Omental fat pad (tissue), 3 donors: ENCODE measurements at regions not wholly inside any gene's neighbourhood (a gene's known extent, or its start where the extent isn't known, plus 50 kb on each side); places are given as distances from the start of the nearest gene placed in this dataset.

Experiments used
- ATAC-seq: fragments of 150-250 bp; one replicate; pipeline ENCODE4 v1.9.1; 2016; ENCODE audit warnings: mild to moderate bottlenecking, moderate library complexity; ENCODE audit not compliant: low FRiP score
- DNase-seq: peaks from one replicate; pipeline ENCODE4 v3.0.0-alpha.2; 2019; ENCODE audit warnings: low spot score
- TF ChIP-seq, protein P1 (sequence below), 3 donors: fragments of 450-650 bp; IDR thresholded peaks; one replicate each; pipeline ENCODE4 v1.5.1; 2016 to 2017; ENCODE audit warnings: antibody characterized with exemption in 3 of 3, mild to moderate bottlenecking in 3 of 3, moderate library complexity in 2 of 3

DNA sequence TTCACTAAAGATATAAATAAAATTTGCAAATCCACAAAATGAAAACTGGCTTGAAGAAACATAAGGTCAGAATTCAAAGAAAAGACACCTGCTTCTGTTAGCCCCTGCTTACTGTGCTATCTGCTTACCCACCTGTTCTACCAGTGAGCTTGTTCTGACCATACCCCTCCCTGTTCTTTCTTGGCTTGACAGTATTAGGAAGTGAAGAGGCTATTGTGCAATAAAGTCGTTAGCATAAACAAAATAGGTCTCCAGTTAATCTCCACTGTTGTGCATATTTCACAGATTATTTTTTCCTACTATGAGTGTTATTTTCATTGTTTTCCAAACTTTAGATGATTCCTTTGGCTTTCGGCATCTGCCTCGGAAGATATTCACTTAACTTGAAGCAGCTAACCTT is 322.1 kb downstream of the CCDC85A start:
- ATAC-seq (no peak), DNase-seq (no peak)
- TF ChIP-seq, protein P1, sequence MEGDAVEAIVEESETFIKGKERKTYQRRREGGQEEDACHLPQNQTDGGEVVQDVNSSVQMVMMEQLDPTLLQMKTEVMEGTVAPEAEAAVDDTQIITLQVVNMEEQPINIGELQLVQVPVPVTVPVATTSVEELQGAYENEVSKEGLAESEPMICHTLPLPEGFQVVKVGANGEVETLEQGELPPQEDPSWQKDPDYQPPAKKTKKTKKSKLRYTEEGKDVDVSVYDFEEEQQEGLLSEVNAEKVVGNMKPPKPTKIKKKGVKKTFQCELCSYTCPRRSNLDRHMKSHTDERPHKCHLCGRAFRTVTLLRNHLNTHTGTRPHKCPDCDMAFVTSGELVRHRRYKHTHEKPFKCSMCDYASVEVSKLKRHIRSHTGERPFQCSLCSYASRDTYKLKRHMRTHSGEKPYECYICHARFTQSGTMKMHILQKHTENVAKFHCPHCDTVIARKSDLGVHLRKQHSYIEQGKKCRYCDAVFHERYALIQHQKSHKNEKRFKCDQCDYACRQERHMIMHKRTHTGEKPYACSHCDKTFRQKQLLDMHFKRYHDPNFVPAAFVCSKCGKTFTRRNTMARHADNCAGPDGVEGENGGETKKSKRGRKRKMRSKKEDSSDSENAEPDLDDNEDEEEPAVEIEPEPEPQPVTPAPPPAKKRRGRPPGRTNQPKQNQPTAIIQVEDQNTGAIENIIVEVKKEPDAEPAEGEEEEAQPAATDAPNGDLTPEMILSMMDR (IDR thresholded peaks at IDR 0.05), result no peak

DNA sequence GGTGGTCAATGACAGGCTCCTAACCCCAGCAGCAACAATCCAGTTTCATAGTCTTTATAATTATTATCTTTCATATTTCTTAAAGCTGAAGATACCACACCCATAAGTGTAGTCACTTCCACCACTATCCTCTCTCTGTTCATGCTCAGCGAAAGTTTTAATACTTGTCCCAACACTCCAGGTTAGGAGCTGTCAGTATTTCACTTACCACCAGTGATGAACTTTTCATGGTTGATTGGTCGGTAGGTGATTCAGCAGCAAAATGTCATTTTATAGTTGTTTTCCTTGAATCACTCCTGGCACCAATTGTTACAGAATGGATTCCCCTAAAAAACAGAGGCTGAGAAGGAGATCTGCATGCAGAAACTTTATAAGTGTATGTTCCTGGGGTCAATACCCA is 324.9 kb downstream of the CCDC85A start:
- TF ChIP-seq, protein P1 (IDR thresholded peaks at IDR 0.05), result no peak
- ATAC-seq (no peak), DNase-seq (no peak)

DNA sequence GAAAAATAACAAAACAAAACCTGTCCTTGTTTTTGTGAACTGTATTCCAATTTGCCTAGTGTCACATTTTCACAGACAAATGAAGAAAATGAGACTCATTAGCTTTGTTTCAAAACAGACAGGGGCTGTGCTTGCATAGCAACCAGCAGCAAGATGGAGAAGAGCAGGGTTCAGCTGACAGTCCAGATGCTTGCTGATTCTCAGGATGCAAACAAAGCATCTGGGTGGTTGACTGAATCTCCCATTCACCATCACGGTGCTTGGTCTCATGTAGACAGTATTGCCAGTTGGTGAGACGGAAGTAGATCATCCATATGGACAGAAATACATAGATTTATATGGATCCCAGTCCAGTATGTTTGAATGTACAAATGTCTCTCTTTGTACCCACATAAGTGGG is 326.8 kb downstream of the CCDC85A start:
- no peak for DNase-seq
- no peak for ATAC-seq
- TF ChIP-seq, protein P1 (IDR thresholded peaks at IDR 0.05), result no peak

DNA sequence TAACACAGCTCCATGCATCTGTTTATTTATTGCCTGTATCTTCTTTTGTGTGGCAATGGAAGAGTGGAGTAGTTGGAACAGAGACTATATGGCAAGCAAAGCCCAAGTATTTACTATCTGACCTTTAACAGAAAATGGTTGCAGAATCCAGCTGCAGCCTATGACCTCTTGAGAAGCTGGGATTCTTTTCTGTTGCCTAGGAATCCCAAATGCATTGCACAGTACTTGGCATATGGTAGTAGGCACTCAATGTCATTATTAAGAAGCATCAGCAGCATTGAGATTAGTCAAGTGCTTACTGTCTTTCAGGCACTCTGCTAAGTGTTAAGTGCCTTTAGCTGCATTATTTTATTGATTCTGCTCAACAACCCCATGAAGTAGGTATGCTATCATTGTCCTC is 331.6 kb downstream of the CCDC85A start:
- DNase-seq (no peak), ATAC-seq (no peak)
- TF ChIP-seq, protein P1 (IDR thresholded peaks at IDR 0.05), result no peak

DNA sequence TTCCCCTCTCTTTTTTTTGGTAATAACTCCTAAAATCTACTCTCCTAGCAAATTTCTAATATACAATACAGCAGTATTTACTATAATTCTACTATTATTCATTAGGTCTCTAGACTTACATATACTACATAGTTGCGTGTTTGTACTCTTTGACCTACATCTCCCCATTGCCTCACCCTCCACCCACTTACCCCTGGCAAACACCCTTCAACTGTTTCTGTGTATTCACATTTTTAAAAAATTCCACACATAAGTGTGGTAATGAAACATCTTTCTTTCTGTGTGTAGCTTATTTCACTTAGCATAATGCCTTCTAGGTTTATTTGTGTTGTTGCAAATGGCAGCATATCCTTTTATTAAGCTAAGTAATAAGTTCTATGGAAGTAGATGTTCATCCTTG is 336.0 kb downstream of the CCDC85A start:
- DNase-seq (no peak), ATAC-seq (no peak)
- TF ChIP-seq, protein P1 (IDR thresholded peaks at IDR 0.05), result no peak

DNA sequence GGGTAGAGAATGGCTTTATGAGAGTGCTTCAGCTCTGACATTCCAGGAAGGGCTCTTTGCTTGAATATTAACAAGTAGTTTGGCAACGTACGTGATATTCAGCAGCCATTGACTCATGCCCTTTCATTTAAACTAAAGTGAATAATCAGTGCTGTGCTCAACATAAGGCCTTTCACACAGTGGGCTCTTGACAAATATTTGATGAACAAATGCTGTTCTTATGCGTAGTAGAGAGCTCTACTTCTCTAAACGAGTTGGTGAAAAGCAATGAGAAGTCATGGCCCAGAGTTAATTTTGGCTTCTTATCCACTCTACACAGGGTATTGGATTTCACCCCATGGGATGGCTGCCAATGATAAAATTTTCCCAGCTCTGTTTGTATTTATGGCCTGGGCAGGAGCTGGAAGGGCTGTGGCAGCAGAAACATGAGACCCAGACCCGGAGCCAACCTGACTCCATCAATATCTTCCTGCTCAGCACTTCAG is 338.9 kb downstream of the CCDC85A start:
- TF ChIP-seq, protein P1 (IDR thresholded peaks at IDR 0.05), result no peak
- DNase-seq (no peak), ATAC-seq (peak; percentile 54)

DNA sequence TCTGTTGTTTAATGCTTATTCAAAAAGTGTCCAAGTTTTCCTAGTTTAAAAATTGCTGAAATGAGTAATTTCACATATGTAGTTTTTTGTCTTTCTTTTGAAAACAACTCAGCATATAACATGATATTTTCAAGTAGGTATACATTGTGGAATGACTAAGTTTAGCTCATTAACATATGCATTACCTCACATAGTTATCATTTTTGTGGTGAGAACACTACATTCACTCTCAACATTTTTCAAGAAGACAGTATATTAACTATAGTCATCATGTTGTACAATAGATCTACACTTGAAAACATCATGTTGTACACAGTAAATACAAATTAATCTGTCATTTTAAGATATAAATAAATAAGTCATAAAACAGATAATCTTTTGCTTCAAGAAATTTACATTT is 340.0 kb downstream of the CCDC85A start:
- TF ChIP-seq, protein P1 (IDR thresholded peaks at IDR 0.05), result no peak

More for the DNA sequence above, 340.0 kb downstream of the CCDC85A start:
- no peak for DNase-seq
- no peak for ATAC-seq
